Retinal pigment epithelial cell (primary cell): ENCODE measurements at regions not wholly inside any gene's neighbourhood (a gene's known extent, or its start where the extent isn't known, plus 50 kb on each side); places are given as distances from the start of the nearest gene placed in this dataset.

Experiments
- DNase-seq: peaks from one replicate; pipeline ENCODE4 v3.0.0-alpha.2; 2010; ENCODE audit warnings: low read depth
- H3K4me3 ChIP-seq: 2 replicates; pipeline ENCODE4 v1.5.1; 2011; ENCODE audit warnings: mild to moderate bottlenecking, low read length, control low read depth, moderate library complexity
- TF ChIP-seq, protein P1 (sequence below): conservative IDR thresholded peaks from 2 replicates; pipeline ENCODE4 v1.5.1; 2011; ENCODE audit warnings: low read depth, low read length, control low read depth, inconsistent platforms

DNA sequence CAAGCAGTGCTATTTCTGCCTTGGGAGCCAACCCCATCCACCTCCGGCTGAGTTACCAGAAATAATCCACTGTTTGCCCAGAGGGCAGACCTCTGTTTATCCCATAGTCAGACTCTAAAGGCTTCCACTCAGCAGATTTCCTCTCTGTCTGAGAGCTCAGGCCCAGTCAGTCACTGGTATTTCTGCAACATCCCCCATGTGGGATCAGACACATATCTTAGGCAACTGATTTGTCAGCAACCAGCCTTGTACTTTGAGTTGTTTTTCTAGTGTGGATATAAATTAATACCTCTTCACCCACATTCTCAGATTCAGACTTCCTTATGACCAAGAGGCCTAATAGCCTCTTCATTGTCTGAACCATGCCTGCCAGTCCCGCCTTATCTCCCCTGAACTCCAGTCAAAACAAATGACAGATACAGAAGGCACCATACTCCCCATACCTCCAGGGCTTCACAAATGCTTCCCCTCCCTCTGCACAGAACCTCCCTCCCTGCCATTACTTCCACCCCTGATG is 193.6 kb downstream of the FAM76B start:
- DNase-seq = peak; percentile 96
- TF ChIP-seq, protein P1, sequence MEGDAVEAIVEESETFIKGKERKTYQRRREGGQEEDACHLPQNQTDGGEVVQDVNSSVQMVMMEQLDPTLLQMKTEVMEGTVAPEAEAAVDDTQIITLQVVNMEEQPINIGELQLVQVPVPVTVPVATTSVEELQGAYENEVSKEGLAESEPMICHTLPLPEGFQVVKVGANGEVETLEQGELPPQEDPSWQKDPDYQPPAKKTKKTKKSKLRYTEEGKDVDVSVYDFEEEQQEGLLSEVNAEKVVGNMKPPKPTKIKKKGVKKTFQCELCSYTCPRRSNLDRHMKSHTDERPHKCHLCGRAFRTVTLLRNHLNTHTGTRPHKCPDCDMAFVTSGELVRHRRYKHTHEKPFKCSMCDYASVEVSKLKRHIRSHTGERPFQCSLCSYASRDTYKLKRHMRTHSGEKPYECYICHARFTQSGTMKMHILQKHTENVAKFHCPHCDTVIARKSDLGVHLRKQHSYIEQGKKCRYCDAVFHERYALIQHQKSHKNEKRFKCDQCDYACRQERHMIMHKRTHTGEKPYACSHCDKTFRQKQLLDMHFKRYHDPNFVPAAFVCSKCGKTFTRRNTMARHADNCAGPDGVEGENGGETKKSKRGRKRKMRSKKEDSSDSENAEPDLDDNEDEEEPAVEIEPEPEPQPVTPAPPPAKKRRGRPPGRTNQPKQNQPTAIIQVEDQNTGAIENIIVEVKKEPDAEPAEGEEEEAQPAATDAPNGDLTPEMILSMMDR = no peak
- no peak overlapping the region for H3K4me3 ChIP-seq

DNA sequence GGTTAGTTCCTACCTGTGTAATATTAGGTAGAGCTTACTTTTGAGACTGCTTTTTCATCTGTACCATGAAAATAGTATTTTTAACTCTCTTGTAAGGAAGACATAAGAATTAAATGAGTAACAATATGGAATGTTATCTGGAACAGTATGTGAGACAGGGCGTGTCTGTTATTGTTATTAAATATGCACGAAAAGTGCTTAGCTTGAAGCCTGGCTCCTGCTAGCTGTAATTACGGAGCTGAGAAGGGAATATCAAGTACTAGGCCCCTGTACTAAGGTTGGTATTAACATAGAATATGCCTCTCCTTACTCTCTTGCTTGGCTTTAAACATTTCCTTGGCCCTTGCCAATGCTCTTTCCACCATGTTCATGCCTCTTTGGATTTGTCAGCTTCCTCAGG is 194.0 kb downstream of the FAM76B start:
- no peak overlapping the region for H3K4me3 ChIP-seq
- DNase-seq = no peak
- TF ChIP-seq, protein P1 = no peak

DNA sequence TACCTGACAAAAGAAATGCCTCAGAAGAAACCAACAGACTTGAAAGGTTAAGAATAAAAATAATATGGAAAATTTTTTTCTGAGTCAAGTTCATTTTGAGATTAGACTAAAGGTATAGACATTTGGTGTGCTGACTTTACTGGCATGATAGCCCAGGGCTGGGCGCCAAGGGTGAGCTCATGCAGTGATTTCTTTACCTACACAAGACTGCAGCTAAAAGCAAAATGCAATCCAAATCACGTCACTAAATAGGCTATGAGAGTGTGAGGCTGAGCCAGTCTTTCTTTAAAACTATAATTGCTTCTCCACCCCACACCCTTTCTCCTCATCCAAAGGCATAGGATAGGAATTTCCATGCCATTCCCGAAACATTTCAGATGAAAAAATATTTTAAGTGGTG is 196.5 kb downstream of the FAM76B start:
- peak; percentile 83 for DNase-seq
- TF ChIP-seq, protein P1 = no peak
- no peak overlapping the region for H3K4me3 ChIP-seq

DNA sequence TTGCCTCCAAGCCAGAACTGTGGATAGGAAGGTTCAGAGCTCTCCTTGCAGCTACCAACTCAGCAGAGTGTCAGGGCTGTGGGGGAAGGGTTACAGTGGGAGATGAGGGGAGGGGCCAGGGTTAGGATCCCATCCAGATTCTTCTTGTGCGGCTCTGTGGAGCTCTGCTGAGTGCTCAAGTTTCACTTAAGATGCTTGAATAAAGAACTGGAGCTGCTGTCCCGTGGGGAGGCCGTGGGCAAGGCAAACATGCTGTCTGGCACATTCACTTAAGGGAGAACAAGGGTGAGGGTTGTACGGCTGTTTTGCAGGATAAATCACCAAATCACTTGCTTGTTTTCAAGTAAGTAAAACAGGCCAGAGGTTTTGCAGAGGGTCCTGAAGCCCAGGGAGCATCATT is 197.1 kb downstream of the FAM76B start:
- no peak overlapping the region for H3K4me3 ChIP-seq
- TF ChIP-seq, protein P1 = no peak
- peak; percentile 68 for DNase-seq

DNA sequence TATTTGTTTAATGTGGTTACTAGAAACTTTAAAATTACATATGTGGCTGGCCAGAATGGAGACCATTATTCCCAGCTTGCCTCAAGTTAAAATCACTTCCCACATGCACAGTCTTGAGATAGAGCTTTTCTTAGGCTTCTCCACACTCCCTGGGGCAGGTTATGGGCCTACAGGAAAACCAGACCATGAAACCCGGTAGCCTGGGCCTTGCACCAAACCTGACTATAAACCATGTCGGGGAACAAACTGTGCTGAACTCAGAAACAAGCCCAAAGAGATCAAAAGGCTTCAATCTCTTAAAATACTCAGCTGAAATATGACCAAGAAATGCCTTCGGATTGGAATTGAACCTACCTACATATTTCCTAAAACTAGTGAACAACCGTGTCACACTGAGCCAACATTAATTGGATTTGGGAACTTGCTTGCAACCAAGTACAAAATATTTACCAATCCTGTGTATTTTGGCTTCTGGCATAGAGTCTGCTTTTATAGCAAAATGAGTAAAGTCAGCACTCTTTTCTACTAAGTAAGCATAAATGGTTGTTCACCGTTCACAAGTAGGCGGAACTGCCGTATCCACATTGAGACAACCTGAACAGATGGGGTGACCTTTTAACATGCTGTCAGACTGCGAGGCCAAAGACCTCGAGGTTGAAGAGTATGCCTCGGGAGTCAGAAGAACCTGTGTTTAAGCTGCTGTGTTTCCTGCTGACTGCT is 199.5 kb downstream of the FAM76B start:
- H3K4me3 ChIP-seq = no peak overlapping the region
- DNase-seq = no peak
- TF ChIP-seq, protein P1 = no peak

DNA sequence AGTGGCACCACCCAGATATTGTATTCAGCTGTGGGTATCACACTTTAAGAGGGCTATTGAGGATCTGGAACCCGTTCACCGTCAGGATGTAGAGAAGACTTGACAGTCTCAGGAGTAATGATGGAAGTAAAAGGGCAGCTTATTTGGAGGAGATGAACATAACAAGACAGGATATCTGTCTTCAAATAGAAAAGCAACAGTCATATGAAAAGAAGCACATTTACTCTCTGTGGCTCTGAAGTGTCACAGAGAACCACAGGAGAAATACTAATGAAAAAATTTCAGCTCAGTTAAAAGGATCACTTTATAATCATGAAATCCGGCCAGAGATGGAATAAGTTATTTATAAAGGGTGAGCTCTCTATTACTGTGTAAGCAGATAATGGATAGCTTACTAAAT is 200.8 kb downstream of the FAM76B start:
- DNase-seq = no peak
- TF ChIP-seq, protein P1 = no peak
- H3K4me3 ChIP-seq = no peak overlapping the region

DNA sequence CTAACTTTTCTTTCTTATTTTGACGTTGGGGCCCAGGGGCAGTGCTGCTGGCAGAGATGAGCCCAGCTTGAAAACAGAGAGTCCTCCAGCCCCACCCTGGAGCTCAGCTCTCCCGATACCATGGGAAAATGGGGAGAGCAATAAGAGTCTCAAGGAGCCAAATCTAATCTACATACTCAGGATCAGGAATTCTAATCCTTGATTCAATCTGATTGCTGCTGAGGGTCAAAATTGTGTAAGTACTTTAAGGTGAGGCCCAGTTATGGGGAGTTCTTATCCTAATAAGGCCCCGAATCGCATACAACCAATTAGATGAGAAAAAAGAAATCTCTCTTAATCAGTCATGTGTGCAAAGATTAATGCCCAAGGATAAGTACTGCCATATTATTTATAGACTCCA is 202.9 kb downstream of the FAM76B start:
- no peak overlapping the region for H3K4me3 ChIP-seq
- DNase-seq = peak; percentile 98
- TF ChIP-seq, protein P1 = no peak
